ENCODE measurements at regions not wholly inside any gene's neighbourhood (a gene's known extent, or its start where the extent isn't known, plus 50 kb on each side); places are given as distances from the start of the nearest gene placed in this dataset.

DNA sequence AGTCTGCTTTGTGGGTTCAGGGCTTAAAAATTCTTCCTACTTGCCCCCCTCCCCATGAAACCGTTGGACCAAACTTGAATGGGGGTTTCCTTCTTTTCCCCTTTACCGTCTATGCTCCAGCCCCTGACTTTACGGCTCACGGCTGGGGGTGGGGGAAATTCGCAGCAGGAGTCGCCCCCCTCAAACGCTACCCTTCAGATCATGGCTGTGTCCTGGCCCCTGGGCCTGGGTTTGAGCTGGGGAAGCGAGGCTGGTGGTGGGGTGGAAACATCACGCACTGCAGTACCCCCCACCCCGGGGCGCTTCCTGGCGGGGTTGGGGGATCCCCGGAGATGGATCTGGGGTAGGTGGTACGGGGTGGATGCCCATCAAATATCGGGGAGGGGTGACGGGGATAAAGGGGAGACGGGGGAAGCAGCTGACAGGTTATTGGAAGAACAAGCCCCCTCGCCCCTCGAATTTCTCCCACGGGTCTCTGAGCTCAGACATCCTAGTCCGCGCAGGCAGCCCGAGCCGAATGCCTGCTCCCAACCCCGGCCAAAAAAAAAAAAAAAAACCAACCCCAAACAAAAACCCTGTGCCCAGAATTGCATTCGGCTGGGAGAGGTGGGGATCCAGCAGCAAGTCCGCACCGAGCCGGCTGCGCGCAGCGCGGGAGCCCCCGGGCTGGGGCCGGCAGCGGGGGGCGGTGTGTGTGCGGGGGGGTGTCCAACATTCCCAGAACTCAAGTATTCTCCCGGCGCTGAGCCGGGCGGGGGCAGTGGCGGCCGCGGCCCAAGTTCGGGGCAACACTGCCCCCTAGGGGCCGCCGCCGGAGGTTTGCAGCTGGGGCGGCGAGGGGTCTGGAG, 59.0 kb upstream of the ACOT11 start:
- Histone ChIP-seq H3K4me3 (ENCODE audit: low read depth in 1 of 2, low read length in 1 of 2) (peak overlapping the region; percentile 76 to 79), H3K4me1 (ENCODE audit: control insufficient read depth in 1 of 2, insufficient read depth in 1 of 2, low read depth in 1 of 2, low read length in 1 of 2) (peaks cover 13 to 15% of the 10 kb centered on the region in 2 experiments), H3K27me3 (peaks cover 51% of the 10 kb centered on the region), H3K9me3 (no peaks in the 10 kb centered on the region), H3K36me3 (no peaks in the 10 kb centered on the region), H3K27ac (peak overlapping the region; percentile 53)
- TF ChIP-seq, protein P1, sequence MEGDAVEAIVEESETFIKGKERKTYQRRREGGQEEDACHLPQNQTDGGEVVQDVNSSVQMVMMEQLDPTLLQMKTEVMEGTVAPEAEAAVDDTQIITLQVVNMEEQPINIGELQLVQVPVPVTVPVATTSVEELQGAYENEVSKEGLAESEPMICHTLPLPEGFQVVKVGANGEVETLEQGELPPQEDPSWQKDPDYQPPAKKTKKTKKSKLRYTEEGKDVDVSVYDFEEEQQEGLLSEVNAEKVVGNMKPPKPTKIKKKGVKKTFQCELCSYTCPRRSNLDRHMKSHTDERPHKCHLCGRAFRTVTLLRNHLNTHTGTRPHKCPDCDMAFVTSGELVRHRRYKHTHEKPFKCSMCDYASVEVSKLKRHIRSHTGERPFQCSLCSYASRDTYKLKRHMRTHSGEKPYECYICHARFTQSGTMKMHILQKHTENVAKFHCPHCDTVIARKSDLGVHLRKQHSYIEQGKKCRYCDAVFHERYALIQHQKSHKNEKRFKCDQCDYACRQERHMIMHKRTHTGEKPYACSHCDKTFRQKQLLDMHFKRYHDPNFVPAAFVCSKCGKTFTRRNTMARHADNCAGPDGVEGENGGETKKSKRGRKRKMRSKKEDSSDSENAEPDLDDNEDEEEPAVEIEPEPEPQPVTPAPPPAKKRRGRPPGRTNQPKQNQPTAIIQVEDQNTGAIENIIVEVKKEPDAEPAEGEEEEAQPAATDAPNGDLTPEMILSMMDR (IDR thresholded peaks at IDR 0.05): peak; percentile 92

DNA sequence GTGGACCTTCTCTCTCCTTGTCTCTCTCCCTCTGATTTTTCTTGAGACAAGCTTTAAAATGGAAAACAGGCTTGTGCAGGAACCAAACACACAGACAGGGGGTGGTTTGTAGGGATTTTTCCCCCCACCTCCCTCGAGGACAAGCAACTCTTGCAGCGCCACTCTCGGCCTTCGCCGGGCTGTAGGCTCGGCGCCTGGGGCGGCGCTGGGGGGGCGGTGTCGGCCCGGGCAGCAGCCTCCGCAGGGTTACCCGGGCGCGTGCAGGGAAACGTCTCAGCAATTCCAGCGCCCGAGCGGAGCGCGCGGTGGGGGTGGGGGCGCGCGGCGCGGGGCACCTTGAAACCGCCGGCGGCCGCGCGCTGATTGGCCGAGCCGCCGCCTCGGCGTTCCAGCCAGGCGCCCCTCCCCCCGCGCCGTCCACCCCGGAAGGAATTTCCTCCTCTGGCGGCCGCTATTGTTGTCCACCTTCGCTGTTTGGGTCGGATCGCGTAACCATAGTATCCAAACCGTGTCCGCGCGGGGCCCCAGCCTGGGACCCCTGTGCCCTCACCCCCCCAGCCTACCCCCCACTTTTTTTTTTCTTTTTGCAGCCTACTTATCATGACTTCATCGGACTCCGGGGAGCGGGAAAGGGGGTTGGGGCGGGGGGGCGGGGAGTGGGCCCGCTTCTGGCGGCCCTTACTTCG, 59.8 kb upstream of the ACOT11 start:
- peak overlapping the region; percentile 53 for H3K27ac ChIP-seq
- H3K36me3 ChIP-seq: no peaks in the 10 kb centered on the region
- peaks cover 13 to 15% of the 10 kb centered on the region in 2 experiments for H3K4me1 ChIP-seq (ENCODE audit: control insufficient read depth in 1 of 2, insufficient read depth in 1 of 2, low read depth in 1 of 2, low read length in 1 of 2)
- TF ChIP-seq, protein P1 (IDR thresholded peaks at IDR 0.05): no peak
- no peaks in the 10 kb centered on the region for H3K9me3 ChIP-seq
- H3K4me3 ChIP-seq (ENCODE audit: low read depth in 1 of 2, low read length in 1 of 2): peak overlapping the region; percentile 76 to 79
- peaks cover 51% of the 10 kb centered on the region for H3K27me3 ChIP-seq

- H3K9me3 ChIP-seq: no peaks in the 10 kb centered on the region
- TF ChIP-seq, protein P1 (IDR thresholded peaks at IDR 0.05): no peak
- no peak overlapping the region for H3K27ac ChIP-seq
- peaks cover 51% of the 10 kb centered on the region for H3K27me3 ChIP-seq
- no peaks in the 10 kb centered on the region for H3K36me3 ChIP-seq
- peak overlapping the region; percentile 76 to 79 for H3K4me3 ChIP-seq (ENCODE audit: low read depth in 1 of 2, low read length in 1 of 2)
- peaks cover 13 to 15% of the 10 kb centered on the region in 2 experiments for H3K4me1 ChIP-seq (ENCODE audit: control insufficient read depth in 1 of 2, insufficient read depth in 1 of 2, low read depth in 1 of 2, low read length in 1 of 2)
Observed at GRCh38 chr1:54487571-54488050, 60.4 kb upstream of the ACOT11 start.

DNA sequence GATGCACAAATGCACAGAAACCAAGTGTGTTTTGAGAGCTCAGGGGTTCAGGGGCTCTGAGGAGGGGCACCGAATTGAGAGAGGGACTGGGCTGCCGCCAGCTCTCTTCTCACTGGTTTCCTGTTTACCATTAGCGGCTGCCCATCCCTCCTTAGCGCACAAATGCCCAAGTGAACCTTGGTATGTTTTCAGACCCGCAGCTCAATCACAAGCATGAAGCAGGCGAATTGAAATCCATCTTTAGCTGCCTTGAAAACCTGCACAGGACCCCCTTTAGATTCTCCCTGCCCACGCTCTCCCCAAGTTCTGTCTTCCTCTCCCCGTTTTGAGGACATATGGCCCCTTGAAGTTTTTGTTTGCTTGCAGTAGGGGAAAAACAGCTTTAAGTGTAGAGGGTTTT, 61.1 kb upstream of the ACOT11 start:
- Histone ChIP-seq H3K4me1 (ENCODE audit: control insufficient read depth in 1 of 2, insufficient read depth in 1 of 2, low read depth in 1 of 2, low read length in 1 of 2) (peaks cover 13 to 15% of the 10 kb centered on the region in 2 experiments), H3K9me3 (no peaks in the 10 kb centered on the region)
- TF ChIP-seq, protein P1 (IDR thresholded peaks at IDR 0.05): no peak

DNA sequence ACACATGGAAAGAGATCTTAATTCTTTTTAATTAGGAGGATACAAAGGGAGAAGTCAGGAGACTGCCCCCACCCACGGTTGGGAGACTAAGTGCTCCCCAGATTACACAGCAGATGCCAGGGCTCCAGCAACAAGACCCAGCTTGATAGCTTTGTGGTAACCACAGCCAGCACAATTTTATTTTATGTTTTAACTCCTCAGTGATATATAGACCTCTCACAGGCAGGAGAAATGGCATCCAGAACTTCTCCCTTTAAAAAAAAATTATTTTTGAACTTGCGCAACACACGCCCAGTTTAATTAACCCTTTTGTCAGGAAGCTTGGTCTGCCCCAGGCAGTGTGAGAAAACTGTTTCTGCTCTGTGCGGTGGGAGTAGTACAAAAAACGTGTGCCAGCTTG, 62.6 kb upstream of the ACOT11 start:
- TF ChIP-seq, protein P1 (IDR thresholded peaks at IDR 0.05): no peak
- Histone ChIP-seq H3K9me3 (no peaks in the 10 kb centered on the region), H3K4me1 (ENCODE audit: control insufficient read depth in 1 of 2, insufficient read depth in 1 of 2, low read depth in 1 of 2, low read length in 1 of 2) (peaks cover 12 to 15% of the 10 kb centered on the region in 2 experiments), H3K27me3 (peaks cover 41% of the 10 kb centered on the region), H3K36me3 (no peaks in the 10 kb centered on the region), H3K27ac (no peak overlapping the region), H3K4me3 (ENCODE audit: low read depth in 1 of 2, low read length in 1 of 2) (no peak overlapping the region)

More for the DNA sequence above, 61.1 kb upstream of the ACOT11 start:
- no peaks in the 10 kb centered on the region for H3K36me3 ChIP-seq
- H3K4me3 ChIP-seq (ENCODE audit: low read depth in 1 of 2, low read length in 1 of 2): peak overlapping the region in 1 of 2 experiments; percentile 79
- H3K27ac ChIP-seq: no peak overlapping the region
- H3K27me3 ChIP-seq: peaks cover 51% of the 10 kb centered on the region
